GM18951 (cell line): ENCODE measurements at regions not wholly inside any gene's neighbourhood (a gene's known extent, or its start where the extent isn't known, plus 50 kb on each side); places are given as distances from the start of the nearest gene placed in this dataset.
"Not testable (repeated sequence)": the region's sequence is repeated elsewhere in the genome, so short reads cannot be mapped to it uniquely, and the experiment has no call there.

Experiments
- POLR2A ChIP-seq: IDR thresholded peaks from 4 replicates; pipeline ENCODE4 v1.6.1; 2011; ENCODE audit warnings: mild to moderate bottlenecking; ENCODE audit not compliant: insufficient read length, insufficient read depth; ENCODE audit errors: extremely low read depth
- in situ Hi-C: fragments of 300-500 bp; cut with MboI; formaldehyde crosslinking; loops from one replicate; pipeline ENCODE4 v1.12.0; 2022; ENCODE audit warnings: low sequenced_read_pairs, mixed read lengths, inconsistent platforms; ENCODE audit not compliant: unreplicated experiment

- TF ChIP-seq POLR2A, result no peak
- in situ Hi-C loops, result no loop called here
These were observed 168.5 kb downstream of the NPIPB11 start for GRCh38 chr16:29237971-29238370.

- in situ Hi-C loops, result not testable (repeated sequence)
These were observed 169.0 kb downstream of the NPIPB11 start for GRCh38 chr16:29237495-29237894.

DNA sequence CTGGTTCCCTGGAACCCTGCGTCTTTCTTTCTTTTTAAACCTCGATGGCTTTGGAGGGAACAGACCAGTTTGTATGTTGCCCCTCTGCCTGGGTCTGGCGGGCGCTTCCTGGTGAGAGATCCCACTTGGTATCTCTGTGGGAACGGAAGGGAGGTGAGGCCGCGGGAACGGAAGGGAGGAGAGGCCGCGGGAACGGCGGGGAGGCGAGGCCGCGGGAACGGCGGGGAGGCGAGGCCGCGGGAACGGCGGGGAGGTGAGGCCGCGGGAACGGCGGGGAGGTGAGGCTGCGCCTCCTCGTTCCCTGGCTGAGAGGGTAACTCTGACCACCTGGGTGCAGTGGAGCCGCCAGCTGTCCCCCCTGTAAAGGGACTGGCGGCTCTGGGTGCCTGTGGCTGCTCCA lies 169.5 kb downstream of the NPIPB11 start:
- in situ Hi-C loops, result not testable (repeated sequence)

DNA sequence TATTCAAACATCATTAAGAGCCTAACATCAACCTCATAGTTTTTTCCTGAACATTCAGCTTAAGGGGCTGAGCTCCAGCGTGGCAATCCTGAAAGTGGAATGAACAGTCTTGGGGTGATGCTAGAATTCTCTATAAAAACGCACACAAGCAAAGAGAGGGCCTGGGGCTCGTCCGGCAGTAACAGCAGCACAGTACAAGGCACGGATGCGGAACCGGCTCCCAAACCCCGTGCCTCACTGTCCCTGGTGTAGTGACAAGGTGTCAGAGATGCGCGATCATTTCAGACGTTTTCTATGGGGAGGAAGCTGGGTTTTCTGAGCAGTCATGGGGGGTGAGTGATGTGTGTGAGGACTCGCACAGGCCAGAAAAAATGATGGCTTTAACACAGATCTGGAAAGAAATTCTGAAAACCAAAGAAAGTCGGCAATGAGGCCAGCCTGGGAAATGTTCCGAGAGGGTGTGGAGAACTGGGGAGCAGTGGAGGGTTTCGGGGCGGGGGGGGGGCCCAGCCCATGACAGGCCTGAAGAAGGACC lies 170.6 kb downstream of the NPIPB11 start:
- in situ Hi-C loops, result not testable (repeated sequence)

GRCh38 chr16:29234536-29235275 lies 171.8 kb downstream of the NPIPB11 start:
- in situ Hi-C loops, result not testable (repeated sequence)

- in situ Hi-C loops, result not testable (repeated sequence)
These were observed 172.7 kb downstream of the NPIPB11 start for GRCh38 chr16:29233705-29234404.

DNA sequence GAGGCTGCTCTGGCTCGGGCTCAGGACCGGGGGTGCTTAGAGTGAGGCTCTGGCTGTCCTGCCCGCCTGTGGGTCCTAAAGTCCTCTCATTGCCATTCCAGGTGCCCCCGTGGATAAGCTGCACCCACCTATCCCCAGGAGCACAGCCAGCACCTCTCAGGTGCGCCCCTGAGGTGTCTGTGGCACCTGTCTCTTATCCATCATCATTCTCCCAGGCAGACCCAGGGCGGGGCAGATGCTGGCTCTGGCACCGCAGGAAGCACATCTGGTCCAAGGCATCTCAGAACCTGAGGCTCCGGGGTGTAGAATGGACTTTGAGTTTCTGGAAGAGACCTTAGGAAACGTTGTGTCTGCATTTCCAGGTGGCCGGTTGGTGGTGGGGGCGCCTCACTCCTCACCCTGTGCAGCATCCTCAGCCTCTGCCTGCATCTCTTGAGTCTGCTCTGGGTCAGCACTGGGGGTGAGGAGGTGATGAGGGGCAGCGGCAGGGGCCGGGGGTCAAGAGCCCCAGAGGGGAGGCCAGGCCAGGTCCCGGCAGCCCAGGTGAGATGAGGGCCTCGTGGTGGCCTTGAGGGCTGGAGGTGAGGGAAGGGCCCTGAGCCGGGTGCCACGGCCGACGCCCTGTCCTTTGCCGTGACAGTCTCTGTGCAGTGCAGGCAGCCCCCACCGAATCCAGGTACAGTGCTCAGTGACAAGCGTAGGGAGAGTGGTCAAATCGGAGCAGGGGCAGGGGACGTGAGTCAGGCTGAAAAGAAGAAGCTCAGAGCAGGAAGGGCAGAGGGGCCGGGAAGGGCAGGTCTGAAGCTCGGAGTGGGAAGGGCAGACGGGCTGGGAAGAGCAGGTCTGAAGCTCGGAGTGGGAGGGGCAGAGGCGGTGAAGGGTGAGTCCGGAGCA lies 173.5 kb downstream of the NPIPB11 start:
- in situ Hi-C loops, result no loop called here

GRCh38 chr16:29232160-29232705 lies 174.3 kb downstream of the NPIPB11 start:
- in situ Hi-C loops, result not testable (repeated sequence)

More for the DNA sequence above, 173.5 kb downstream of the NPIPB11 start:
- no peak for TF ChIP-seq POLR2A

GRCh38 chr16:29231244-29231643 lies 175.3 kb downstream of the NPIPB11 start:
- in situ Hi-C loops, result no loop called here
- no peak for TF ChIP-seq POLR2A

DNA sequence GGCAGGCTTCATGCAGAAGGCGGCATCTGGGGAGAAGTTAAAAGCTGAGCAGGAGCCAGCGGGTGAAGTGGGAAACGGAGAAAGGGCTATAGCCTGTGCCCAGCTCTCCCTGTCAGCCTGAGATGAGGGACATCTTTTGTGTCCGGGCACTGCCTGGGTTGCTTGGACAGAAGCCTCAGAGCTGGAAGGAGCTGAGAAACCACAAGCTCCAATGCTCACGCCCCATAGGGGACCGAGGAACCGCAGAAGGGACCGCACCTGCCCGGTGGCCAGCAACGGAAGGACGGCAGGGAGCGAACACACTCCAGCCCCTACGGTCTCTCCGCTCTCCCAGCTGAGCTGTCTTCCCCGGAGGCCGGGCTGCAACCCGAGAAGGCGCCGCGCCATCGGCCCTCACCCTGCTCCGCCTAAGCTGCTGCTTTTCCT lies 175.8 kb downstream of the NPIPB11 start:
- in situ Hi-C loops, result no loop called here
- no peak for TF ChIP-seq POLR2A

- in situ Hi-C loops, result not testable (repeated sequence)
These were observed 176.4 kb downstream of the NPIPB11 start for GRCh38 chr16:29230006-29230668.

DNA sequence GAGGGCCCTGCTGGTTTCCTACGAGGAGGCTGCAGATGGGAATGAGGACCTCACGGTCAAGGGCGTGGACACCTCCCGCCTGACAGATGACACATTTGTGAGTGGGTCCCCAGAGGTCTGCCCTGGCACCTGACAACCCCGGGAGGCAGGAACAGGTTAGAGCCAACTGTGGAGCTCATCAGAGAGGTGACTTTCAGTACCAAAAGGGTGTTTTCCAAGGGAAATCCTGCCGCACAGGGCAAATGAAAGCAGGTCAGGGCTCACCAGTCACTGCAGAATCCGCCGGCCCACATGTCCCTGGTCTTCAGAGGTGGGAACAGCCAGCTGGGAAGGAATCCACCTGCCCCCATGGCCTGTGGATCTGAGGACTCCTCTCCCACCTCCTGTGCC lies 176.9 kb downstream of the NPIPB11 start:
- in situ Hi-C loops, result not testable (repeated sequence)

- in situ Hi-C loops, result not testable (repeated sequence)
These were observed 177.6 kb downstream of the NPIPB11 start for GRCh38 chr16:29228664-29229611.

GRCh38 chr16:29227751-29228663 lies 178.5 kb downstream of the NPIPB11 start:
- in situ Hi-C loops, result not testable (repeated sequence)
